Epithelial cell of proximal tubule (primary cell): ENCODE measurements at regions not wholly inside any gene's neighbourhood (a gene's known extent, or its start where the extent isn't known, plus 50 kb on each side); places are given as distances from the start of the nearest gene placed in this dataset.

Experiments
- DNase-seq: peaks from one replicate; pipeline ENCODE4 v3.0.0-alpha.2; 2011; ENCODE audit warnings: low read depth
- H3K4me3 ChIP-seq: 2 replicates; pipeline ENCODE4 v1.5.1; 2011; ENCODE audit warnings: low read depth, mild to moderate bottlenecking, low read length
- TF ChIP-seq, protein P1 (sequence below): conservative IDR thresholded peaks from 2 replicates; pipeline ENCODE4 v1.5.1; 2012; ENCODE audit warnings: low read depth, mild to moderate bottlenecking, low read length

DNA sequence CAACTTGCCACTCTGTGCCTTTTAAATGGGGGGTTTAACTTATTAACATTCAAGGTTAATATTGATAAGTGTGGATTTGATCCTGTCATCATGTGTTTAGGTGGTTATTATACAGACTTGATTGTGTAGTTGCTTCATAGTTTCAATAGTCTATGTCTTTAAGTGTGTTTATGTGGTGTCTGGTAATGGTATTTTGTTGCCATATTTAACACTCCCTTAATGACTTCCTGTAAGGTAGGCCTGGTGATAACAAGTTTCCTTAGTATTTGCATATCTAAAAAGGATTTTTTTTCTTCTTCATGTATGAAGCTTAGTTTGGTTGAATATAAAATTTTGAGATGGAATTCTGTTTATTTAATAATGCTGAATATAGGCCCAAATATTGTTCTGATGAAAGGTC lies 506.0 kb upstream of the ZNF462 start:
- TF ChIP-seq, protein P1, sequence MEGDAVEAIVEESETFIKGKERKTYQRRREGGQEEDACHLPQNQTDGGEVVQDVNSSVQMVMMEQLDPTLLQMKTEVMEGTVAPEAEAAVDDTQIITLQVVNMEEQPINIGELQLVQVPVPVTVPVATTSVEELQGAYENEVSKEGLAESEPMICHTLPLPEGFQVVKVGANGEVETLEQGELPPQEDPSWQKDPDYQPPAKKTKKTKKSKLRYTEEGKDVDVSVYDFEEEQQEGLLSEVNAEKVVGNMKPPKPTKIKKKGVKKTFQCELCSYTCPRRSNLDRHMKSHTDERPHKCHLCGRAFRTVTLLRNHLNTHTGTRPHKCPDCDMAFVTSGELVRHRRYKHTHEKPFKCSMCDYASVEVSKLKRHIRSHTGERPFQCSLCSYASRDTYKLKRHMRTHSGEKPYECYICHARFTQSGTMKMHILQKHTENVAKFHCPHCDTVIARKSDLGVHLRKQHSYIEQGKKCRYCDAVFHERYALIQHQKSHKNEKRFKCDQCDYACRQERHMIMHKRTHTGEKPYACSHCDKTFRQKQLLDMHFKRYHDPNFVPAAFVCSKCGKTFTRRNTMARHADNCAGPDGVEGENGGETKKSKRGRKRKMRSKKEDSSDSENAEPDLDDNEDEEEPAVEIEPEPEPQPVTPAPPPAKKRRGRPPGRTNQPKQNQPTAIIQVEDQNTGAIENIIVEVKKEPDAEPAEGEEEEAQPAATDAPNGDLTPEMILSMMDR = no peak
- DNase-seq = no peak
- no peak overlapping the region for H3K4me3 ChIP-seq

DNA sequence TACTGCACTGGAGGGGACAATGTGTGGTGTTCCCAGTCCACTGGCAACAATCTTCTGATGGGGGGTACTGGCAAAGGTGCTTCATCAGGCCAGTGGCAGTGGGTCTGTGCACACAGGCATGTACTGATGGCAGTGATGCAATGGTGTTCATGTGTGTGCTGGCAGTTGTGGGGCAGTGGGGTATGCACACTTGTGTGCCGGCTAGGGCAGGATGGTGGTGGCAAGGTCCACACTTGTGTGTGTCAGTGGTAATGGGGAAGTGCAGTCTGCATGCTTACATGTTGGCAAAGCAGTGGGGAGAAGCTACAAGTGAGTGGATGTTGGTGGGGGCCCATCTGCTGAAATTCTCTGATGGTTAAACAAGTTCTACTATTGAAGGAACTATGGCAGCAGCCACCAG lies 504.6 kb upstream of the ZNF462 start:
- TF ChIP-seq, protein P1 = no peak
- H3K4me3 ChIP-seq = no peak overlapping the region
- no peak for DNase-seq

DNA sequence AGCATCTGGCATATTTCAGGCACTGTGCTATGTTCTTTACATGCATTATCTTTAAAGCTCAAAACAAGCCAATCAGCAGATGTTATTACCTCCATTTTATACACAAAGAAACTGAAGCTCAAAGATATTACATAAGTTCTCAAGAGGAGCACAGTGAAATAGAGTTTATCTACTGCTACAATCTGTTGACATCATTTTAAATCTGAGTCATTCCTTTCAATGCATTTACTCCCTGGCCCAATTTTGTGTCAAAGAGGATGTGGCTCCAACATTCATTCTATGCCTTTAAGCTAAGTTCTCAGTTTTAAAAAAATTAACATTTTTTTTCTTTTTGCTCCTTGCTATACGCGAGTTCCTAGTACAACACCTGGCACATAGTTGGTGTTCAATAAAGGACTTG lies 486.3 kb upstream of the ZNF462 start:
- TF ChIP-seq, protein P1 = no peak
- no peak for DNase-seq
- no peak overlapping the region for H3K4me3 ChIP-seq

DNA sequence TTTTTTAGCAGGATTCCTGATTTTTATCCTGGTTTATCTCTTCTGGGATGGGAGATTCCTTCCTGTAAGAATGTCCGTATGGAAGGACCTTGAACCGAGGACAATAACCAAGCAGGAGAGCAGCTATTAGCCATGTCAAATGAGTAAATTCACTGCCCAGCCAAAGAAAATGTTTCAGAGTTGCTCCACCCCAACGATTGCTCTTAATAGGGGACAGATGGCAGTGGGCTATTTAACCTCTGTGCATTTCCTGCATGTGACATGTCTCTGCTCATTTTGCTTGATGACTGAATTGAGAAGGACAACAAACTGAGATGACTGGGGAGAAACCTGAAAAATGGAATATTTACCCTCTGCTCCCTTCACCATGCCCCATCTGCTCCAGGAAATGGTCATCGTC lies 479.9 kb upstream of the ZNF462 start:
- H3K4me3 ChIP-seq = no peak overlapping the region
- DNase-seq = no peak
- TF ChIP-seq, protein P1 = no peak

DNA sequence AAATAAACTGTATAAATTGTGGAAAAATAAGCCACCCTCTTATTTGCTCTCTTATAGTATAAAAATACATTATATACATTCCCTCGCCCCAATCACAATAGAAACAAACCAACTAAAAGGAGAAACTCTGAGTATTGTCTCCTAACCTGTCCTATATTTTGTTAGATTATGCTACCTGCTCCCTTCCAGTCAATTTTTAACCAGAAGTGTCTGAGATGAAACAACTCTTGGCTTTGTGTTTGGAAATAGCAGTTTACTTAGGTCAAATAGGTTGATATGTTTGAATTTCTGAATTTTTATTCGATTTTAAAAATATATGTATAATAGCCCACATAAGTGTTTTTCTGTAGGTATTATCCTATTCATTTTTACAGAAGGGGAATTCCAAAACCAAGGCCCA lies 475.0 kb upstream of the ZNF462 start:
- no peak for DNase-seq
- TF ChIP-seq, protein P1 = no peak
- no peak overlapping the region for H3K4me3 ChIP-seq

DNA sequence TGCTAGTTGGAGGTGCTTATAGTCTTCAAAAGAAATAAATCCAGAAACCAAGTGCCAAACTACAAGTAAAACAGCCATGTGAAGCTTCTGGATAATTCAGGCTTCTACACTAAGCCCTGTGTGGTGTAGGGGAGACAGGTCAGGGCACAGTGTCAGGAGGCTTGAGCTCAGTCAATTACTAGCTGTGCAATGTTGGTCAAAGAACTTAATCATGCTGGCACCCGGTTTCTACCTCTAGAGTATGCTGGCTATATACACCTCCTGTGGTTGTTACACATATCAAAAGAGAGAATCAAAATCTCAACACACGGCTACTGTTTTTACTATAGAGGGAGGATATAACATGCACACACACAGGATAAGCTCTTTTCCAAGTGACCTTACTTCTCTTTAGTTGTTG lies 469.7 kb upstream of the ZNF462 start:
- no peak for DNase-seq
- TF ChIP-seq, protein P1 = no peak
- no peak overlapping the region for H3K4me3 ChIP-seq

DNA sequence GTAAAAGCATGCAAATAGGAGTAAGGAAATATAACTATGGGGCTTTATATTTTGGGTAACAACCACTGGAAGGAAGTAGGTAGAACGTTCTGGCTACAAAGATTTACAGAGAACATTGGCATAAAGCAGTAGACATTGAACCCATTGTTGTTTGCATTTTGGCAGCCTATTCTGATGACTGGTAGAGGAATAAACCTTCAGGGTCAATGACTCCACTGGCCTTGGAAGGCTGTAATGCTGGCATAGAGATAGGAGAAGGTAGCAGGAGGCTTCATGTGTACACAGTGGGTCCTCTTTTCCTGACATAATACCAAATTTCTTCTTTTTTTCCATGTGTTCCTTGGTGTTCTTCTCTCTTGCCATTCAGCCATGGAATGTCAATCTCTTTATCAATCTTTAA lies 462.8 kb upstream of the ZNF462 start:
- TF ChIP-seq, protein P1 = no peak
- DNase-seq = no peak
- no peak overlapping the region for H3K4me3 ChIP-seq
